Cerebellar cortex (tissue), 1 donor: ENCODE measurements at regions not wholly inside any gene's neighbourhood (a gene's known extent, or its start where the extent isn't known, plus 50 kb on each side); places are given as distances from the start of the nearest gene placed in this dataset.

Experiments
- DNase-seq: peaks from one replicate; pipeline ENCODE4 v3.0.0-alpha.2; 2015; ENCODE audit warnings: low spot score

DNA sequence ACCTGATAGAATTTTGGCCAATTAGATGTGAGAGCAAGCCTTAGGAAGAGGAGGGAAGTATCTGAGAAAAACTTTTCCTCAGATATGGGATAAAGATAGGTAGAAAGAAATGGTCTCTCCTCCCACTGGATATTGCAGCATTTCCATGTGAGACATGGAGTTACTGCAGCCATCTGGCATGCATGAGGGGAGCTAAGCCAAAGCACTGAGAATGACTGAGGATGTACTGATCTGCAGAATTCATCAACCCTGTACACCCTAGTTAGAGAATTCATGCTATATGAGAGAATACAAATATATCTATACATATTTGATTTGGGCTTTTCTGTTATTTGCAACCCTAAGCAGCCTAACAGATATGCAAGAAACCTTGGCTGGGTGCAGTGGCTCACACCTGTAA is 52.5 kb upstream of the RPL34 start:
- DNase-seq = no peak

DNA sequence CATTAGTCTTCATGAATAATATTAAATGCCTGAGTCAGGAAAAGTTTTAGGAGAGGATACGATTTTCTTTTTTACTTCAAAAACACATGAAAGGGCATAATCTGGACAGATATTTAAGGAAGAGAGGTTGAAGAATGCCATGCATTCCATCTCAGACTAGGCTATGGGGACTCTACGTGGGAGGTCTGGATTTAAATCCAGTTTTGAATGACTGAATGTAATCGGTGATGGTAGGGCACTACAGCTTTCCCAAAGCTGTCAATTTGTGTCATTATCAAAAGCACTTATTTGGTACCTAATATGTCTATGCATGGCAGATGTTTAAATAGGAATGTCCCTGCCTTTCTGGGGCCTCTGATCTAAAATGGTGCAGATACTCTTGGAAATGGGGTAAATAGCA is 59.3 kb upstream of the RPL34 start:
- no peak for DNase-seq

DNA sequence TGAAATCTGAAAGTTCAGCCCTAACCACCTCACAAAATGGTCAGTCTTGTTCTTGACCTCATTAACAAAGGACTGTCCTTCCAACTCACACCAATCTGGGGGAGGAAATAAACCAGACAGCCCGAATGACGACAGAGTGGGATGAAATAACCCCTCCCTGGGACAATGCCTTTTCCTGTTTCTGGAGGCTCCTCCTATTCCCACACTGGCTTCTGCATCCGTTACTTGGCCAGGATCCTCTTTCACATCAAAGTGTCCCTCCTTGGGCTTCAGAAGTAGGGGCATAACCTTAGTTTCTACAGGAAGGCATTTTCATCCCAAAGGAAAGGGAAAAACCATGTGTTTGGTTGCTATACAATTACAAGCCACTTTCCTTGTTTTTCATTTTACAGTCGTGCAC is 59.8 kb upstream of the RPL34 start:
- DNase-seq = no peak

DNA sequence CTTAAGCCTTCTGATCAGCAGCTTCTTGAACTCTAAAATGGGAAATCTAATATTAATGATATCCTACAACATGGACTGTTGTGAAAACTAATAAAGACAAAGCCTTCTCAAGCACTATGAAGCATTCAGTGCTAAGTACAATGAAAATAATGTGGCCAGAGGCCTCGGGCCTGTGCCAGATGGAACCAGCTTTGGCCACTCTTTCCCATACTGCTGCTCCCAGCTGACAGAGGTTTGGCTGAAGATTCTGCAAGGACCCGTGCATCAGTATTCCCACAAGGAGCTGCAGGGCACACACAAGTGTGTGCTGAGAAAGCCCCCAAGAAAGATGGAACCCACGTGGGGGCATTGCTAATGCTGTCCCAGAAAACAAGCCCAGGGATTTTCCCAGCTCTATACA is 60.5 kb upstream of the RPL34 start:
- DNase-seq = no peak

- no peak for DNase-seq
Observed at GRCh38 chr4:108559068-108559793, 61.1 kb upstream of the RPL34 start.

GRCh38 chr4:108556588-108557200 is 63.7 kb upstream of the RPL34 start:
- DNase-seq = no peak

DNA sequence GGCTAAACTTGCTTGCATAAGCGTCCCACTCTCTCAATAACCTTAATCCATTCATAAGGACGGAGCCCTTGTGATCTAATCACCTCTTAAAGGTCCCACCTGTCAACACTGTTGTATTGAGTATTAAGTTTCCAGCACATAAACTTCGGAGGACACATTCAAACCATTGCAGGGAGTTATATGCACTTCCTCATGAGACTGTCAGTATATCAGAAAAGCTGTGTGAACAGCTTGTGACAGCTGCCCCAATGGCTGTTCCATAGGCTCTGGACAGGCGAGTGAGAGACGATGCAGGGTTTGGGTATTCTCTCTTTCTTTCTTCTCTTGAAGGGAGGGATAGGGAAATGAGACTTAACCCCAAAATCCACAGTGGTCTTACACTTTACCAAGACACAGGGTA is 64.2 kb upstream of the RPL34 start:
- no peak for DNase-seq

GRCh38 chr4:108555701-108556100 is 64.7 kb upstream of the RPL34 start:
- no peak for DNase-seq

- no peak for DNase-seq
Observed at GRCh38 chr4:108547682-108548081, 72.7 kb upstream of the RPL34 start.

DNA sequence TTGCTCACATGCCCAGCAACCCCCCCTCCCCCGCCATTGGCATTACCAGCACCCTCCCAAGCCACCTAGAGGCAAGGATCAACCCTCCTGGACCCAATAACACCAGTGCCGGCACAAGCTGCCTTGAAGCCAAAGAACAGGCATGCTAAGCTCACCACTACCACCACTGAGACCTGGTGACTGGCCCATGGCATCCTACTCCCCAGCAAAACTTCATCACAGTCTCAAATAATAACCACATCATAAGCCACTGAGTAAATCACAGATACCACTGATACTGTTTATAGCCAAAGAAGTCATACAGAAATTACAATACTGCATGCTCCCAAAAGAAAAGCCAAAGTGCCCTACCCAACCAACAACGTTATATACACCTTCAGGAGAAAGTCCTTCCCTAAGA is 73.6 kb upstream of the RPL34 start:
- no peak for DNase-seq

DNA sequence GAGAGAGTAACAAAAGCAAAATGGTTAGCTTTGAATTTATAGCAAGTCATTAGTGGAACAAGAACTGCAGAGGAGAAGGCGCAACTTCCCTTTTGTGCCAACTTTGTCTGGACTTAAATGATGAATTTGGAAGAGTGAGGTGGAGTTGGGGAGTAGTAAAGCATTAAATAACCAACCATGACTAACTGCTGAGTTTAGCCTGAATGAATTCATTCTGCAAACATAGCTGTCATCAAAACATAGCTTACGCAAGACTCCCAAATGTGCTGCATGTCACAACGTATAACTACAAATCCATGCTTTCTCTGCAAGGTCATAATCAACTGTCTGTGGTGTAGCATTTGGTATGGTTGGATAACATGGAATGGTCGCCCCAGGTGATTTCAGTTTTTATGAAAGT is 75.9 kb upstream of the RPL34 start:
- DNase-seq = no peak

DNA sequence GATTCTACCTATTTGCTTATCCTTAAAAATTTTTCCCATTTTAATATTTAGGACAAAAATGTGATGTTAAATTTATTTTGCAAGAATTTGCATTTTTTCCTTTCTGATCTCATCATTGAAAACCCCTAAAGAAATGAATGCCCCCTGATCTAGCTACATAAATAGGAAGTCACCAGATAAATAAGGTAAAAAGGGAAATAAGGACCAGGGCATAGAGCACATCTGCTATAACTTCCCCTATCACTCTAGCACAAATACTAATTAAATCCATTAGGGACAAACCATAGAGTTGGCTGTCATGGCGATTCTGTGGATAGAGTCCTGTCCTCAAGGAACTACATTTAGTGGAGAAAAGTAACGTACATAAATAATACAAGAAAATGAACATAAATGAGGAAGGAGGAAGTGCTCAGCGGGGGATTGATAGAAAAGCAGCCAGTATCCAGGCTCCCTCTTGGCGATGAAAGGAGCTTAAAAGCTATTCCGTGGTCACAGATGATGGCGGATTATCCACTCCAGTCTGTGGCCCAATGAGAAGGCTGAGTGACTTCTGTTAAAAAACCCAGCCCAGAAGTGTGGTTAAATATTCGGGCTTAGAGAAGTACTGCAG is 76.9 kb upstream of the RPL34 start:
- no peak for DNase-seq

- no peak for DNase-seq
Observed at GRCh38 chr4:108540536-108540935, 79.8 kb upstream of the RPL34 start.

GRCh38 chr4:108536577-108536976 is 83.8 kb upstream of the RPL34 start:
- no peak for DNase-seq

GRCh38 chr4:108535757-108536156 is 84.6 kb upstream of the RPL34 start:
- DNase-seq = no peak

DNA sequence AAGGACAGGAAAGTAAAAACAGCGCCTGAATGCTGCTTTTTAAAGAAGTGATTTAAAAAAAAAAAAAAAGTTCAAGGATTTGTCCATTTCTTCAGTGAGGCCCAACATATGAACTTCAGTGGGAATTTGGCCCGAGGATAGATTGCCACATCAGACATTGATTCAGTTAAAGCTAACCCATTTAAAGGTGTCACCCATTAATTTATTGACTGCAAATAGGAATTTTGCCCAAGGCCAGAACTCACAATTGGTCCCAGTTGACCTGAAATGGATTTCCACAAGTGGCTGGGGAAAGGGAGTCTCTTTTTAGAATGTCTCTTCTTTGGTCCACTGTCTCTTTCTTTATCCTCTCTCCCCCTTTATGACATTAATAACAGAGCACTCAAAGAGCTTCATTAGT is 86.5 kb upstream of the RPL34 start:
- no peak for DNase-seq

DNA sequence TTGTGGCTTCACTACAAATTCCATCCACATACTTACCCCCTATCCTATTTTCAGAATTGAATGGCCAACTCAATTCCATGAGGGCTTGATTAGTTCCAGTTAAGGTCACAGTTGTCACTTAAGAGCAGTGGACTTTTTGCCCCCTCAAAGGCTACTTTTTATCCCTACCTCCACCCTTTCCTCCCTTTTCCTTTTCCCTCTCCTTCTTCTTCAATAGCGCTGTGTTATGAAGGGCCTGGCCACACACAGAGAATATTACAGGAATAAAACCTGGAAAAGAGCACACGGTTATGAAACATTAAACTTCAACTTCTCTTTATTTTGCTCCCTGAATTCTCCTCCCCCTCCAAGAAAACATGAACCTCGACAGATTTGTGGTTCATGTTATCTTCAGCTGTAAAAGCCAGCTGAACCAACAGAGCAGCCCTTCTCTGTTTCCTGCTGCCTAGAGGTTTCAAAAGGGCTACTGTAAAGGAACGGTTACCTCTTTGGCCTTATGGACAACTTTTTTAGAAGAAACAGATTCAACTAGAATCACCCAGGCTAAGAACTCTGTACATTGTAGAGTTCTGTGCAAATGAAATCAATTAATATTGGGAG is 87.0 kb upstream of the RPL34 start:
- no peak for DNase-seq

DNA sequence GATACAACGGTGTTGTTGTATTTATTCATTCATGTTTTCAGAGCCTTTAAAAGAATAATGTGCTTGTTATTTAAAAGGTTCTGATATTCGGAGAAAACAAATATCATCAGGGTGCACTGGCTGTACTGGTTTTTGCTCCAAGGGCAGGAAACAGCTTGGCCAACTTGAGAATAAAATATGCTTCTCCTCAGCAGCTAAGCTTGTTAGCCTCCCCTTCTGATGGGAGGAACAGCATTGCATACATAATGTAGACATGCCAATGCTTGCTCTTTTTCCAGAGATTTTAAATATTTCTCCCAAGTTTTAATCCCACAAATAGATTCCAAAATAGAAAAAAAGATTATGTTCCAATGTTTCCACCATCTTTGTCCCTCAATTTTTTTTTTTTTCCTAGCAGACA is 87.6 kb upstream of the RPL34 start:
- DNase-seq = no peak

- DNase-seq = no peak
Observed at GRCh38 chr4:108532187-108532586, 88.2 kb upstream of the RPL34 start.

GRCh38 chr4:108531461-108531860 is 88.9 kb upstream of the RPL34 start:
- no peak for DNase-seq

- no peak for DNase-seq
Observed at GRCh38 chr4:108529984-108530905, 90.1 kb upstream of the RPL34 start.

GRCh38 chr4:108529102-108529501 is 91.3 kb upstream of the RPL34 start:
- DNase-seq = no peak
